A673 (cell line): ENCODE measurements at regions not wholly inside any gene's neighbourhood (a gene's known extent, or its start where the extent isn't known, plus 50 kb on each side); places are given as distances from the start of the nearest gene placed in this dataset.

ENCODE experiments used
- CTCF ChIP-seq: fragments of 300-800, 200-600 bp; sonication (generic); conservative IDR thresholded peaks from 2 replicates; pipeline ENCODE4 v1.5.1; 2017; ENCODE audit warnings: low read depth, mild to moderate bottlenecking, antibody characterized with exemption, low read length, moderate library complexity, mixed read lengths
- EZH2 ChIP-seq: fragments of 200-600 bp; sonication (generic); IDR thresholded peaks from 2 replicates; pipeline ENCODE4 v1.6.1; 2017; ENCODE audit warnings: borderline replicate concordance, low read depth, mild to moderate bottlenecking, mixed read lengths, antibody characterized with exemption, low read length; ENCODE audit not compliant: poor library complexity, severe bottlenecking

DNA sequence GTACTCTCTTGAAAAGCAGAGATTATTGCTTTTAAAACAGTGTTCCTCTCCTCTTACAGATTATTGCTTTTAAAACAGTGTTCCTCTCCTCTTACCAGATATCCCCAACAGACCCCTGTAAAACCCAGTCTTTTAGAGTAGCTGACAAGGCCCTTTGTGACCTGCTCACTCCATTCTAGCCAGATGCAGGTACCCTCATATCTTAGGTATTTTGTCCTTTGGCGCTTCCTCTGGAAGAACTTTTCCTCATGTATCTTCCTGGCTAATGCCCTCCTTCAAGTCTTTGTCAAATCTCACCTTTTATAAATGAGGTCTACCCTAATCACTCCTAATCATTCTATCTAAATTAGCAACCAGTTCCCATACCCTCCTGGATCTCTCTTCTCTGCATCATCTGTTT, 536.0 kb downstream of the BTBD3 start:
- TF ChIP-seq CTCF (no peak), EZH2 (no peak)
